ENCODE measurements at regions not wholly inside any gene's neighbourhood (a gene's known extent, or its start where the extent isn't known, plus 50 kb on each side); places are given as distances from the start of the nearest gene placed in this dataset.

DNA sequence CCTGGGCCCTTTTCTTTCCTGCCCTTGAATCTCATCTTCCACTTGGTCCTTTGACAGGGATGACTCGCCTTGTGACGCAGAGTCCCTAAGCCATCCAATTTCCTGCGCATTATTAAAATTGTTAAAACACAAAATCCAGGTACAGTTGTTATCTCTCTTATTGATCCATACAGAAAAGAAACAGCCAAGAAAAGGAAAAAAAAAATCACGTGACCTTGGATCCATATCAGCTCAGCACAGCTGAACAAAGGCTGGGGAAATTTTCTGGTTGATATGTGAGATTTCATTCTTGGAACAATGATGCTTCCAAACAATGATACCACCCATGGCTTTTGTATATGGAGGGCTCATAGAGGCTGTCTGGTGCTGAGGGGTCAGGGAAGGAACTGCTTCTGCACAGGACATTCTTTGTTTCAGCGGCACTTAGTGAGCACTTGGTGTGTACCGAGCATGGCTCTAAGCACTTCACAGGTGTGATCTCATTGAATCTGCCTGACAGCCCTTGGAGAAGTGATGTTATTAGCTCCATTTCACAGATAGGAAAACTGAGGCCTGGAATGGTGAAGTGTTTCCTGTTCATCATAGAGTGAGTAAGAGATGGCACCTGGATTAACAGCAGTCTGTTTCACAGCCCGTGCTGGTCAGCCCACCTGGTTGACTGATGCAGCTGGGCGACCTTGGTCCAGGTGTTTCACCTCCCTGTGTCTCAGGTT, 155.0 kb upstream of the SULF2 start:
- no peak for DNase-seq
- Histone ChIP-seq H3K36me3 (replicated peaks in 1 of 2; ENCODE audit: control insufficient read depth in 1 of 2, insufficient read depth in 2 of 2, low read length in 2 of 2) (no peaks in the 10 kb centered on the region), H3K9me3 (replicated peaks in 1 of 2; ENCODE audit: control insufficient read depth in 1 of 2, insufficient read depth in 1 of 2, low read length in 2 of 2) (no peaks in the 10 kb centered on the region), H3K9ac (ENCODE audit: insufficient read depth, low read length, poor library complexity, severe bottlenecking) (no peak overlapping the region), H3K79me2 (ENCODE audit: insufficient read depth, low read length) (no peaks in the 10 kb centered on the region), H3K27me3 (ENCODE audit: control insufficient read depth in 2 of 2, insufficient read depth in 2 of 2, low read length in 2 of 2) (peaks cover 0 to 6% of the 10 kb centered on the region in 2 donors), H3K27ac (ENCODE audit: low read depth in 1 of 2, low read length in 2 of 2) (no peak overlapping the region), H2AFZ (ENCODE audit: insufficient read depth, low read depth, low read length, poor library complexity, severe bottlenecking) (no peak overlapping the region), H3K4me3 (replicated peaks in 1 of 3; ENCODE audit: low read depth in 2 of 3, low read length in 3 of 3) (no peak overlapping the region), H4K20me1 (ENCODE audit: insufficient read depth, low read length) (no peaks in the 10 kb centered on the region), H3K4me2 (replicated peaks; ENCODE audit: extremely low read depth, low read length, poor library complexity, severe bottlenecking) (no peak overlapping the region), H3K4me1 (ENCODE audit: control insufficient read depth in 1 of 2, insufficient read depth in 2 of 2, low read length in 2 of 2) (no peaks in the 10 kb centered on the region)
- intact Hi-C loops (cut with micrococcal nuclease), result no loop called here
- TF ChIP-seq, protein P1, sequence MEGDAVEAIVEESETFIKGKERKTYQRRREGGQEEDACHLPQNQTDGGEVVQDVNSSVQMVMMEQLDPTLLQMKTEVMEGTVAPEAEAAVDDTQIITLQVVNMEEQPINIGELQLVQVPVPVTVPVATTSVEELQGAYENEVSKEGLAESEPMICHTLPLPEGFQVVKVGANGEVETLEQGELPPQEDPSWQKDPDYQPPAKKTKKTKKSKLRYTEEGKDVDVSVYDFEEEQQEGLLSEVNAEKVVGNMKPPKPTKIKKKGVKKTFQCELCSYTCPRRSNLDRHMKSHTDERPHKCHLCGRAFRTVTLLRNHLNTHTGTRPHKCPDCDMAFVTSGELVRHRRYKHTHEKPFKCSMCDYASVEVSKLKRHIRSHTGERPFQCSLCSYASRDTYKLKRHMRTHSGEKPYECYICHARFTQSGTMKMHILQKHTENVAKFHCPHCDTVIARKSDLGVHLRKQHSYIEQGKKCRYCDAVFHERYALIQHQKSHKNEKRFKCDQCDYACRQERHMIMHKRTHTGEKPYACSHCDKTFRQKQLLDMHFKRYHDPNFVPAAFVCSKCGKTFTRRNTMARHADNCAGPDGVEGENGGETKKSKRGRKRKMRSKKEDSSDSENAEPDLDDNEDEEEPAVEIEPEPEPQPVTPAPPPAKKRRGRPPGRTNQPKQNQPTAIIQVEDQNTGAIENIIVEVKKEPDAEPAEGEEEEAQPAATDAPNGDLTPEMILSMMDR (IDR thresholded peaks at IDR 0.05), result no peak
- H3K4me3 Mint-ChIP-seq, result no peak overlapping the region
- no peak overlapping the region for H3K27ac Mint-ChIP-seq
- peaks cover 11 to 18% (median 13%) of the 10 kb centered on the region in 3 donors for H3K27me3 Mint-ChIP-seq (ENCODE audit: low read depth in 3 of 3)
- H3K4me1 Mint-ChIP-seq, result no peaks in the 10 kb centered on the region
- no peaks in the 10 kb centered on the region for H3K36me3 Mint-ChIP-seq
- no peaks in the 10 kb centered on the region for H3K9me3 Mint-ChIP-seq
- 96% methylated on average over 5 of the region's 8 CpGs for WGBS (ENCODE audit: insufficient coverage)

DNA sequence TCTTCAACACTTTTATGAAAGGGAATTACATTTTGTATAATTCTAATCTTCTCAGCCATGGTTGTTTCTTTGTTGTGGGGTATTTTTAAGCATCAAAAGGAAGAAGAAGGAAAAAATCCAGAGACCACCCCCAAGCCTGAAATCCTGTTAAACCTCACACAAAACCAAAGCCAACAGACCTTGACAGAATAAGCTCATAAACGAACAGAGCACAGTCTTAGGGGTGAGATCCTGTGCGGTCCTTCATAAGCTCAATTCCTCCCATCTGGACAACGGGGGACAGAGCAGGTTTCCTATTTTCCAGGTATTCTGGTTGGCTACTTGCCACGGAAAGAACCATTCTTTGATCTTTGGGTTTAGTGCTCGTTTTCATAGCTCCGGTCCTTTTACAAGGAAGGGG, 151.3 kb upstream of the SULF2 start:
- Histone ChIP-seq H3K9me3 (replicated peaks in 1 of 2; ENCODE audit: control insufficient read depth in 1 of 2, insufficient read depth in 1 of 2, low read length in 2 of 2) (no peaks in the 10 kb centered on the region), H3K4me3 (replicated peaks in 1 of 3; ENCODE audit: low read depth in 2 of 3, low read length in 3 of 3) (no peak overlapping the region), H3K9ac (ENCODE audit: insufficient read depth, low read length, poor library complexity, severe bottlenecking) (no peak overlapping the region), H2AFZ (ENCODE audit: insufficient read depth, low read depth, low read length, poor library complexity, severe bottlenecking) (no peak overlapping the region), H3K4me1 (ENCODE audit: control insufficient read depth in 1 of 2, insufficient read depth in 2 of 2, low read length in 2 of 2) (no peaks in the 10 kb centered on the region), H3K27me3 (ENCODE audit: control insufficient read depth in 2 of 2, insufficient read depth in 2 of 2, low read length in 2 of 2) (peaks cover 0 to 6% of the 10 kb centered on the region in 2 donors), H3K79me2 (ENCODE audit: insufficient read depth, low read length) (no peaks in the 10 kb centered on the region), H4K20me1 (ENCODE audit: insufficient read depth, low read length) (no peaks in the 10 kb centered on the region), H3K27ac (ENCODE audit: low read depth in 1 of 2, low read length in 2 of 2) (no peak overlapping the region), H3K36me3 (replicated peaks in 1 of 2; ENCODE audit: control insufficient read depth in 1 of 2, insufficient read depth in 2 of 2, low read length in 2 of 2) (no peaks in the 10 kb centered on the region), H3K4me2 (replicated peaks; ENCODE audit: extremely low read depth, low read length, poor library complexity, severe bottlenecking) (no peak overlapping the region)
- no peaks in the 10 kb centered on the region for H3K36me3 Mint-ChIP-seq
- peaks cover 7 to 21% (median 21%) of the 10 kb centered on the region in 3 donors for H3K27me3 Mint-ChIP-seq (ENCODE audit: low read depth in 3 of 3)
- no peak for DNase-seq
- H3K9me3 Mint-ChIP-seq, result no peaks in the 10 kb centered on the region
- no peak overlapping the region for H3K4me3 Mint-ChIP-seq
- 86% methylated on average over 6 of the region's 6 CpGs for WGBS (ENCODE audit: insufficient coverage)
- no peaks in the 10 kb centered on the region for H3K4me1 Mint-ChIP-seq
- intact Hi-C loops (cut with micrococcal nuclease), result no loop called here
- TF ChIP-seq, protein P1 (IDR thresholded peaks at IDR 0.05), result no peak
- no peak overlapping the region for H3K27ac Mint-ChIP-seq

All from CD14-positive monocyte (primary cell).